GM19351 (cell line): ENCODE measurements at regions not wholly inside any gene's neighbourhood (a gene's known extent, or its start where the extent isn't known, plus 50 kb on each side); places are given as distances from the start of the nearest gene placed in this dataset.

Source experiments
- ATAC-seq: cut with Tn5 transposase; IDR thresholded peaks from one replicate; pipeline ENCODE4 v1.9.1; 2021; ENCODE audit warnings: mild to moderate bottlenecking, moderate library complexity; ENCODE audit not compliant: unreplicated experiment

DNA sequence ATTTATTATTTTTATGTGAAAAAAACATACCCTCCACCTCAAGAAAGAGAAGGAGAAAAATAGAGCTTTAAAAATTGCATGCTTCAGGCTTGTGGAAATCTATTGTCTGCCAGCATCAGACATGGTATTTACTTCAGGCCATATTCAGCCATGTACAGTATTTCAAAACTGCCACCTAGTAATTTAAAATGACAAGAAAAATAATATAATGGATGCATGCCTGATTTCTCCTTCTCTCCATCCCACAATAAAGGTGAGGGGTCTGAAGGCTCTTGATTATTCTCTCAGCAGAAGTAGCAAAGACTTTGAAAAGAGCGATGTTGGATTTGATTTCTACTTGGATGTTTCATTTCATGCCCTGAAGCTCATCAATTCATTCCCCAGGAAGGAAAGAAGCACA is 250.7 kb downstream of the TBC1D4 start:
- no peak for ATAC-seq

GRCh38 chr13:75226733-75227435 is 255.1 kb downstream of the TBC1D4 start:
- ATAC-seq: no peak

DNA sequence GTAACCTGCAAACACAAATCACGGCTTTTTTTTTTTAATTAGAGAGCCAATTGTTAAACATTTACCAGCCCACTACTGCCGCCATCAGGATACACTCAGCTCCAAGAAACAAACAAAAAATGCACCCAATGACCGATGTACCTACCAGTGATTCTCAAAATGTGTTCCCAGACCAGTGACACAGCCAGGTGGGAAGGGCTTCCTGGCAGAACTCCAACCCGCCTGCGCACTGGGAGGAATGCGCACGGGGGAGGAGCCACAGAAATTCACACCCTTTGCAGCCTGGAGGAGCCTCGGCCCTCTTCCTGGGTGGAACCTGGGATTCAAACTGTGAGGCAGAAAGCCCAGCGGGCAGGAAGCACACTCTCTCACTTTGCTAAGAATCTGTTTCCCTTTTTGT is 255.9 kb downstream of the TBC1D4 start:
- no peak for ATAC-seq

GRCh38 chr13:75225288-75226032 is 256.5 kb downstream of the TBC1D4 start:
- ATAC-seq: no peak

- ATAC-seq: no peak
These were observed 257.8 kb downstream of the TBC1D4 start for GRCh38 chr13:75224053-75224742.

GRCh38 chr13:75222031-75222430 is 259.9 kb downstream of the TBC1D4 start:
- ATAC-seq: no peak

DNA sequence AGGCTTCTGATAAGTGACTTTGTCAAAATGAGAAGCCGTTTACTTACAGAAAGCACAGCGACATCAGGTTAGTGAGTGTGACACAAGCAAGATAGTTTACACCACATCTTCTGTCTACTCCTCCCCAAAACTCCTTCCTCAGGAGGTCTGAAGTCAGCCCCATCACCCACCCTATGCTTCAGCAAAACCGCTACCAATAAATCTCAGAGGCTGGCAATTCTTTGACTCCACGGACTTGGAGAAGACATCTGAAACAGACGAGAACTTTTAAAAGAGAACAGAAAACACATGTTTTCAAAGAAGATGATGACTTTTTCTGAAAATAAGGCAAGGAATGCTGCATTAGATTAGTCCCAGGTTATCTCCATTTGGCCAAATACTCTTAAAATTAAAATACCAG is 261.1 kb downstream of the TBC1D4 start:
- ATAC-seq: no peak

DNA sequence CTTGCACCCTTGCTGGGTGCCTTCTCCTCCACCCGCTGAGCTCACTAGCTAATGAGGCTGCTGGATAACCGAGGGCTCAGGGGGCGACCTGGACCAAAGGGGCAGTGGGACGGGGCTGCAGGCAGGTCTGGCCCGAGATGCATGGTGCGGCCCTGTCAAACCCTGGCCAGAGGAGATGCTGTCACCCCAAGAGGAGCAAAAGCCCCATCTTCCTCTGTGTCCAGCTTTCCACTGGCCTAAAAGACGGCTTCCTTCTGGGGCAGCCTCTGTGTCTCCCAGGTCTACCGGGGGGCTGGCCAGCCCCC is 261.8 kb downstream of the TBC1D4 start:
- ATAC-seq: no peak

DNA sequence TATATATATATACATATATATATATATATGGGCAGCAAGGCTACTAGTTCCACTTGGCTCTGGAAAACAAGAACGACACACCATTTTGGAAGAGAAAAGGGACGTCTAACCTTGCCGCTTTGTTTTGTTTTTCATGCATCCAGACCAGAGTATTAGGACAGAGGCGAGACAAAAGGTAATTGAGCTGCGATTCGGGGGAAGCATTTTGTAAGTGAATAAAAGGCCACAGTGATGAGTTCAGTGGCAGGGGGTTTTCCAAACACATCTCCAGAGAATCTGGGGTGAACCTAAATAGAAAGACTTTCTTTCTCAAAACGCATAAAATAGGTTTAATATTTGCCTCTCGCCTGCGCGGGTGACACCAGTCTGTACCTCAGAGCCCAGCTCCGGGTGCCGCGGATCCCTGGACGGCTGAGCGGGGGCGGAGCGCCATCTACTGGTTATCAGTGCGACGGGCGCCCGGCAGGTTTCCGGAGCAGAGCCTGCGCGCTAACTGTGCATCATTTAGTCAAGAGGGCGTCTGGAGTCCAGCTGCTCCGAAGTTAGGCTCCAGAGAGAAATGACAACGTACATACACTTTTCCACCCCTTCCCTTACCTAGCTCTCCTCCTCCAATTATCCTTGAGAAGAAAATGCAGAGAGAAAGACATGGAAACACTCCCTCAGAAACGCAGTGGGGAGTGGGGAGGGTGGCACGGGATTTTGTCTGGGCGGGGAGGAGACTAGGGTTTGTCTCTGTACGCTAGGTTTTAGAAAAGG is 262.3 kb downstream of the TBC1D4 start:
- peak; percentile 96 for ATAC-seq

DNA sequence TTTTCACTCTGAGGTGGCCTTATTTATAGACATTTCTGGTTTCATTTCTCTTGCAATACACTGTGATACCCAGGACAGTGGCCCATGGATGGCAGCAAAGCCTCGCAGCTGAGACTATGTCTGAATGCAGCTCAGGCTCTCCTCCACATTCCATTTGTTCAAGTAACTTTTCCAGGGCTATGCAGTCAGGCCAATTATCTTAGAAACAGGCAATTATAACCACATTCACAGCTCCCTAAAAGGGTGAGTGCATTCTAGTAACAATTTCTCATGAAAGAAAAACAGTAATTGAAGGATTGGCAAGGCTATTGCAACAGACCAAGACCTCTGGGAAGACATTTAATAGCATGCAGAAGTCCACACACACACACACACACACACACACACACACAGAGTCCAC is 264.0 kb downstream of the TBC1D4 start:
- no peak for ATAC-seq

- ATAC-seq: no peak
These were observed 265.9 kb downstream of the TBC1D4 start for GRCh38 chr13:75216038-75216437.

DNA sequence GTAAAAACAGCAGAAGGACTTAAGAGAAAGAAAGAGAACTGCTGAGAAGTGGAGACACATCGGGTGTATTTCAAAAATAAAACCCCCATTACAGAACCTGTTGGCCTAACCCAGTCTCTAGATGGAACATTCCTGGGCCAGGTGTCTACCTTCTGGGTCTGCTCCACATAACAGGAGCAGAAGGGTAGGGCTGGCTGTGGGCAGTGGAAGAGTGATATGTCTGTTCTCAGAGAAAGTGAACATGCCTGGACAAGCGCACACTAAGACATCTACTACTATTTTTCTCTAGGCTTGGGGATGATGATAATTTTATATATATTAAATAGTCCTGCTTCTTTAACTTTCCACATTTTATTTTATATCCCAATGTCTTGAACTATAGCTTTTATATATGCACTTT is 267.1 kb downstream of the TBC1D4 start:
- ATAC-seq: no peak

DNA sequence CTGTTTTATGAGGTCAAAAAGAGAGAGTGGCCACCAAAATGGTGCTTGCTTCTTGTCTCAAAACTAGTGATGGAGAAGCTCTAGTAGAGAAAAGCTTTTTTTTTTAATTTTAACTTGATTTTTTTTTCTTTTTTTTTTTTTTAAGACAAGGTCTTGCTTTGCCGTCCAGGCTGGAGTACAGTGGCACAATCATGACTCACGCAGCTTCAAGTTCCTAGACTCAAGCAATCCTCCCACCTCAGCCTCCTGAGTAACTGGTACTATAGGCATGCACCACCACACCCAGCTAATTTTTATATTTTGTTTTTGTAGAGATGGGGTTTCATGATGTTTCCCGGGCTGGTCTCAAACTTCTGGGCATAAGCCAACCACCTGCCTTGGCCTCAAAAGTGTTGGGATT is 279.0 kb downstream of the TBC1D4 start:
- no peak for ATAC-seq

- no peak for ATAC-seq
These were observed 284.2 kb downstream of the TBC1D4 start for GRCh38 chr13:75197803-75198202.

DNA sequence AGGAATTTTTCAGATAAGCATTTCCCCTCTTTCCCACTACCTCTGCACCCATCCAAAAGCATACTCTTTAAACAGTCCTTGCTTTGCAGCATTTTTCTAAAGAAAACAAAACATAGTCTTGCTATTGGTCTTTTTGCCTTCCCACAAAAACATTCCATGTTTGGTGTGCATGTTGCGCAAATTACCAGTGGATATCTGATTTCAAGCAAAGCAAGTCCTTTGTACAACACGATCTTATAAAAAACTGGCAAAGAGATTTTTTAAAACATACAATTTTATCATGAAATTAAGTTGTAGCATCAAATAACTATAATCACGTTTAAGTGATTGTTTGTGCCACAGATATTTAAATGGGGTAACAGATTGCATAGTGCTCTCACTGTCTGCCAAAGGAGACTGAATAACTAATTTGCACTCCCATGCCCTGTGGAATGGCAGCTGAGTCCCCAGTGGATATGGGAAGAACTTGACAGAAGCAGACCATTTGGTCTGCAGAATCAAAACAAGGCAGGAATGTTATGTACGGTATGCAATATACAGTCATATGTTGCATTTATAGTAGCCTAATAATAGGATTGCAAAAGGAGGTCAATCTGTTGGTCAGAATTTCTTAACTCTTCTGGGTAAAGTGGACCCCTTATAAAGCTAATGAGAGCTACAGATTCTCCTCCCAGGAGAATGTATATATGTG is 285.7 kb downstream of the TBC1D4 start:
- ATAC-seq: no peak

DNA sequence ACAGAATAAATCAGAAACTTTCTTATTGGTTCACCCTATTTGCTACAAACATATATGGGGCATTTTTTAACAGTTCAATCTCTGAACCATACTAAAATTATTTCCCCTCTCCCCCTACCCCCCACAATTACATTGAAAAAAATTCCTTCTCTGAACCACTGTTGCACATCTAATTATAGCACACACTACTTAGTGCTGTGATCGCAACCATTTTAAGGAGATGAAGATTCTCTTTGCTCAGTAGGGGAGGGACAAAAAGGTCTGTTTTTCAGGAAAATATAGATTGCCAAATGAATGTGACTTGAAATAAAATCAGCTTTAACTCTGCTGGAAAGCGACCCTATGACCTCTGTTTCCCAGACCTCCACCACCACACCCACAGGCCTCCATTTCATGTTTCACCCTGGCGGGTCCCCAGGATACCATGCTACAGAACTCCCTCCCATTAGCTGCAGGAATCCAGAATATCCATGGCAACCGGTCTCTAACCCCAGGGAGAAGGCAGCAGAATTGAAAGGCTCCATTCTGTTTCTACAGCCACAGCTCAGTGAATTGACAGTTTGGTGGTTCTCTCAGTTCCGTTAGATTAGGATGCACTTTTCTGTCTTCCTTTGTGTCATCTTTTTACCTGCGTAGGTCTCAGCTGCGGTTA is 286.3 kb downstream of the TBC1D4 start:
- ATAC-seq: no peak

DNA sequence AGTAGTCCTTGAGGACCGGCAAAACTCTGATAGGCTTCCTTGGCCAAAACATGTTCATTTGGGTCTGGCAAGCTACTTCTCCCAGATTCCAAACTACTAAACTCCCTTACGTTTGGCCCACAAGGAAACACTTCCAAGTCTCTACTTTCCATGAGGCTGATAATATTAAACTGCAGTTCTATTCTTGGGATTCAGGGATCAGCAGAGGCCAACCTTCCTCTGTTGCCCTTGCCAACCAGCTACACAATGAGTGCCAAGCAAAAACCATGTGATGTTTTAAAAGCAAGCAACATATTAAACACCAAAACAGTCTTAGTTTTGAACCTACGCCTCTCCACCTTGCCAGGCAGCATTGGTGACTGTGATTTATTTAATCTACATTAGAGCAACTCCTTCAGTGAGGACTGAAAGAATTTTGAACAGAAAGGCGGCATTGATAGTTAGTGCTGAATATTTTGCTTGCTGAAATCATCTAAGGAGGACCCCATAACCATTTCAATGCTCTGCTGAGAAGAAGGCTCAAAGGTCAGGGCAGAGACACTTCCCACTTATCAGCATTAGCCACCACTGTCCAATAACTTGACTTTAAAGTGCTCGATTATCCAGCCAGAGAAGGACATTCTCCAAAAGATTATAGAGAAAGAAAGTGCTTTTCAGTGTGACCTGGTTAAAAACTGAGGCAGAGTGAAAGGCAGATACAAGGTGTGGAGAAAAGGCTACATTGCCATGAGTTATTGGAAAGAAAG is 287.1 kb downstream of the TBC1D4 start:
- no peak for ATAC-seq

- ATAC-seq: no peak
These were observed 295.6 kb downstream of the TBC1D4 start for GRCh38 chr13:75186379-75186778.

- no peak for ATAC-seq
These were observed 300.1 kb downstream of the TBC1D4 start for GRCh38 chr13:75181906-75182305.
